ENCODE measurements at regions not wholly inside any gene's neighbourhood (a gene's known extent, or its start where the extent isn't known, plus 50 kb on each side); places are given as distances from the start of the nearest gene placed in this dataset.

DNA sequence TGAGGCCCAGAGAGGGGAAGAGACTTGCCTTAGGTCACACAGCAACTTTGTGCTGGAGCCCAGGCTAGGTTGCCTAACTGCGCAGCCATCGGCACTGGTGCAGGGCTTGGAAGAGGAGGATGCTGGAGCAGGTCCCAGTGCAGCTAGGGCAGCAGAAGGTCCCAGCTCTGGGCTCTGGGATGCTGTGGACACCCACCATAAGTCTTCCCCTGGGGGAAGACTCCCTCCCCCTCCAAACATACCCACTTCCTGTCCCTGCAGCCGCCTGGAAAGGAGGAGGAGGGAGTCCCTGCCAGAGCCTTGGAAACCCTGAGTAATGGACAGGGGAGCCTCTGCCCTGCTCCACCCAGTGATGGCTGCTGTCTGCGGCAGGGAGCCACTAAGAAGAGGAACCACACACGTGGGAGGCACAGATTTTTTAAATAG, 93.6 kb downstream of the NCR2 start:
- peak in 1 of 2 donors; percentile 33 for DNase-seq (ENCODE audit: low read depth in 1 of 2, low spot score in 1 of 2)

DNA sequence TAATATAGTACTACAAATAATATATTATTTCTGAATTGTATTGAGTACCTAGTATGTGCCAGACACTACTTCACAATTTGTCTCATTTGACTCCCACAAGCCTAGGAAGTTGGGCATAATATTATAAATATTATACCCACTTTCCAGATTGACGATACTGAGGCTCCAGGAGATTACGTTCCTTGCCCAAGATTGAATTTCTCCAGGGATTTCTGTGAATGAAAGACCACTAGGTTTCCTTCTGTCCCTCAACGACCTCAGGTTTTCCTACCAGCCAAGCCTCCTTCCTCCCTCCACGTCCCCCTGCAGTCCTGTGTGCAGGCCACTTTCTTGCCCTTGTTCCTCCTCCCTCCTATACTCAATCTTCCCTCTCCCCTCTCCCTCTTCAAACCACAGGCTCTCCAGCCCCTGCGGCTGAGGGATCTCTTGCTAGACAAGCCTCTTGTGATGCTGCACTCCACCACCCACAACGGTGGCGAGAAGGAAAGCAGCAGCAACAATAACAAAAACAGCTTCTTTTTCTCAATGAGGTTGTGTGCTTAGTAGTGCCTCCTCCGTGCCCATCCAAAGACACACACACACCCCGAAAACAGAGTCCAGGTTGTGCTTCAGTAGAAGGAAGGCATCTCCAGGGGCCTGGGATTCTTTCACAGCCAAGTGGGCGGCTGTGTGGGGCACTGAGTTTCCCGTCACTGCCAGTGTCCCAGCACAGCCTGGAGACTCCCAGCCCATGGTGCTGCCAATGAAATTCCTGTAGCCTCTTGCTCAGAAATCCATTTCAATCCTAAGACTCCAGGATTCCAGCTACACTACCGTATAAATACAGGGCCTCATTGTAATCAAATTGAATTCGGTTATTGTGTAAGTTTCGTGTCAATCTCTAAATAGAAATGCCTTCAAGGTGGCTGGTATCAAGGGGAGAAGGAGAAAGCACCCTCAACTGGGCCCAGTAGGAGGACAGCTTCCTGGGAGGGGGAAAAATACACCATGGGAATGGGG, 94.4 kb downstream of the NCR2 start:
- DNase-seq (ENCODE audit: low read depth in 1 of 2, low spot score in 1 of 2), result no peak

GRCh38 chr6:41430875-41431274, 95.5 kb downstream of the NCR2 start:
- DNase-seq (ENCODE audit: low read depth in 1 of 2, low spot score in 1 of 2), result no peak

- DNase-seq (ENCODE audit: low read depth in 1 of 2, low spot score in 1 of 2), result no peak
Measured at GRCh38 chr6:41432280-41432679, 96.9 kb downstream of the NCR2 start.

DNA sequence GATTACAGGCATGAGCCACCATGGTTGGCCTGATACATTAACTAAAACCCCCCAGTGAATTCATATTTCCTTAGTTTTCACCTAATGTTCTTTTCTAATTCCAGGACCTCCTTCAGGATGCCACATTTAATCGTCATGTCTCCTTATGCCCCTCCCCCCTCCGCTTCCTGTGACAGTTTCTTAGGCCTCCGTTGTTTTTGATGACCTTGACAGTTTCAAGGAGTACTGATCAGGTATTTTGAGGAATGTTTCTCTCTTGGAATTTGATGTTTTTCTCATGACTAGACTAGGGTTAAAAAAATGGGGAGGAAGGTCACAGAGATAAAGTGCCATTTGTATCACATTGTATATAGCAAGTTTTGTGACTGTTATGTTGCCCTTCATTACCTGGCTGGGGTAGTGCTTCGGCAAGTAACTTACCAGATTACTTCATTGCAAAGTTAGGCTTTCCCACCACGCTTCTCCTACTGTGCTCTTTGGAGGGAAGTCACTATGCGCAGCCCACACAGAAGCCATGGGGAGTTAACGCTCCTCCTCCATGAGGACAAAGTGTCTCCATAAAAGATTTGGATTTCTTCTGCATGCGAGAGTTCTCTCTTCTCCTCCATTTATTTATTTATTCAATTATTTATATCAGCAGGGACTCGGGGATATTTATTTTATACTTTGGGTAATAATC, 99.5 kb downstream of the NCR2 start:
- DNase-seq (ENCODE audit: low read depth in 1 of 2, low spot score in 1 of 2), result no peak

- DNase-seq (ENCODE audit: low read depth in 1 of 2, low spot score in 1 of 2), result no peak
Measured at GRCh38 chr6:41437604-41438003, 102.2 kb downstream of the NCR2 start.

- no peak for DNase-seq (ENCODE audit: low read depth in 1 of 2, low spot score in 1 of 2)
Measured at GRCh38 chr6:41438746-41439145, 103.3 kb downstream of the NCR2 start.

GRCh38 chr6:41439524-41440418, 104.4 kb downstream of the NCR2 start:
- DNase-seq (ENCODE audit: low read depth in 1 of 2, low spot score in 1 of 2), result no peak

DNA sequence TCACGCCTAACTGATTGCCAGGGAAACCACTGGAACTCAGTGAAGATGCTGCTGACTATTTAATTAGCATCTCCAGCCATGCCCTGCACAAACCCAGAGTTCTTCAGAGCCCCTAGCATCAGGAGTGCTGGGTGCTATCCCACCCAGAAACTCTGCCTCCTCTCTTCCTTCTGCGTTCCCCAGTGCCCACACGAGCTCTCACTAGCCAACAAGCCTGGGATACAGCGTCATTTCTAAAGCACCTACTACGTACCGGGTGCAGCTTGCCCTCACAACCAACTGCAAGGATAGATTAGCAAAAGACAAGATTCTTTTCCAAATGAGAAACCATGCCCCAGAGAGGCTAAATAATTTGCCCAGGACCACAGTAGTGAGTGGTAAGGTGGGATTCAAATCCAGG, 105.2 kb upstream of the FOXP4 start:
- no peak for DNase-seq (ENCODE audit: low read depth in 1 of 2, low spot score in 1 of 2)

GRCh38 chr6:41441598-41442351, 104.4 kb upstream of the FOXP4 start:
- DNase-seq (ENCODE audit: low read depth in 1 of 2, low spot score in 1 of 2), result no peak

GRCh38 chr6:41442352-41442672, 103.9 kb upstream of the FOXP4 start:
- DNase-seq (ENCODE audit: low read depth in 1 of 2, low spot score in 1 of 2), result no peak

GRCh38 chr6:41442800-41443501, 103.2 kb upstream of the FOXP4 start:
- DNase-seq (ENCODE audit: low read depth in 1 of 2, low spot score in 1 of 2), result no peak

GRCh38 chr6:41443616-41444525, 102.3 kb upstream of the FOXP4 start:
- no peak for DNase-seq (ENCODE audit: low read depth in 1 of 2, low spot score in 1 of 2)

GRCh38 chr6:41445261-41445660, 100.9 kb upstream of the FOXP4 start:
- no peak for DNase-seq (ENCODE audit: low read depth in 1 of 2, low spot score in 1 of 2)

GRCh38 chr6:41446132-41446531, 100.0 kb upstream of the FOXP4 start:
- no peak for DNase-seq (ENCODE audit: low read depth in 1 of 2, low spot score in 1 of 2)

- DNase-seq (ENCODE audit: low read depth in 1 of 2, low spot score in 1 of 2), result no peak
Measured at GRCh38 chr6:41446907-41447545, 99.2 kb upstream of the FOXP4 start.

- DNase-seq (ENCODE audit: low read depth in 1 of 2, low spot score in 1 of 2), result no peak
Measured at GRCh38 chr6:41448256-41448655, 97.9 kb upstream of the FOXP4 start.

- DNase-seq (ENCODE audit: low read depth in 1 of 2, low spot score in 1 of 2), result no peak
Measured at GRCh38 chr6:41449399-41450245, 96.6 kb upstream of the FOXP4 start.
